H9 (cell line): ENCODE measurements at regions not wholly inside any gene's neighbourhood (a gene's known extent, or its start where the extent isn't known, plus 50 kb on each side); places are given as distances from the start of the nearest gene placed in this dataset.

ENCODE experiments used
- DNase-seq: peaks from one replicate; pipeline ENCODE4 v3.0.0-alpha.2; 2017
- H2AFZ ChIP-seq: one replicate; pipeline ENCODE4 v1.6.1; 2013; ENCODE audit warnings: mild to moderate bottlenecking, low read length, control low read depth, moderate library complexity
- H2AK5ac ChIP-seq: 2 replicates; pipeline ENCODE4 v1.6.1; 2013; ENCODE audit warnings: low read length, control low read depth, mixed read lengths; ENCODE audit not compliant: insufficient read length
- H2BK120ac ChIP-seq: one replicate; pipeline ENCODE4 v1.6.1; 2013; ENCODE audit warnings: low read depth, mild to moderate bottlenecking, low read length, control low read depth, inconsistent platforms; ENCODE audit not compliant: poor library complexity, severe bottlenecking
- H2BK12ac ChIP-seq: 2 replicates; pipeline ENCODE4 v1.6.1; 2013; ENCODE audit warnings: low read length, control low read depth, mixed read lengths, low read depth; ENCODE audit not compliant: insufficient read length
- H2BK15ac ChIP-seq: 2 replicates; pipeline ENCODE4 v1.6.1; 2013; ENCODE audit warnings: low read depth, low read length, control low read depth
- H2BK20ac ChIP-seq: one replicate; pipeline ENCODE4 v1.6.1; 2013; ENCODE audit warnings: low read depth, mild to moderate bottlenecking, low read length, control low read depth, inconsistent platforms; ENCODE audit not compliant: poor library complexity, severe bottlenecking
- H2BK5ac ChIP-seq: 2 replicates; pipeline ENCODE4 v1.6.1; 2013; ENCODE audit warnings: low read length, control low read depth, mixed read lengths; ENCODE audit not compliant: insufficient read length
- H3K14ac ChIP-seq: 2 replicates; pipeline ENCODE4 v1.6.1; 2013; ENCODE audit warnings: low read length, control low read depth; ENCODE audit not compliant: insufficient read depth
- H3K18ac ChIP-seq: 2 replicates; pipeline ENCODE4 v1.6.1; 2013; ENCODE audit warnings: low read depth, mild to moderate bottlenecking, mixed read lengths, low read length, control low read depth; ENCODE audit not compliant: insufficient read length
- H3K23ac ChIP-seq: 2 replicates; pipeline ENCODE4 v1.6.1; 2013; ENCODE audit warnings: low read length, control low read depth, mixed read lengths, low read depth; ENCODE audit not compliant: insufficient read length
- H3K23me2 ChIP-seq: 2 replicates; pipeline ENCODE4 v1.6.1; 2013; ENCODE audit warnings: low read depth, mild to moderate bottlenecking, mixed read lengths, low read length, control low read depth; ENCODE audit not compliant: insufficient read length, poor library complexity, severe bottlenecking
- H3K27ac ChIP-seq: 2 replicates; pipeline ENCODE4 v1.5.1; 2013; ENCODE audit warnings: low read length, control low read depth, mixed read lengths, low read depth; ENCODE audit not compliant: insufficient read length
- H3K27me3 ChIP-seq: 2 replicates; pipeline ENCODE4 v1.6.1; 2013; ENCODE audit warnings: low read length, control low read depth, inconsistent platforms; ENCODE audit not compliant: insufficient read depth
- H3K4ac ChIP-seq: 2 replicates; pipeline ENCODE4 v1.6.1; 2013; ENCODE audit warnings: low read depth, mild to moderate bottlenecking, control low read depth, inconsistent platforms, low read length, moderate library complexity
- H3K4me1 ChIP-seq: 2 replicates; pipeline ENCODE4 v1.6.1; 2013; ENCODE audit warnings: low read length, control low read depth, inconsistent platforms; ENCODE audit not compliant: insufficient read depth
- H3K4me2 ChIP-seq: 2 replicates; pipeline ENCODE4 v1.6.1; 2013; ENCODE audit warnings: low read length, control low read depth, mixed read lengths; ENCODE audit not compliant: insufficient read length, insufficient read depth
- H3K56ac ChIP-seq: 2 replicates; pipeline ENCODE4 v1.6.1; 2013; ENCODE audit warnings: low read depth, mild to moderate bottlenecking, mixed read lengths, low read length, control low read depth; ENCODE audit not compliant: insufficient read length
- H3K79me1 ChIP-seq: 2 replicates; pipeline ENCODE4 v1.6.1; 2013; ENCODE audit warnings: low read depth, mild to moderate bottlenecking, moderate library complexity, low read length, control low read depth, inconsistent platforms; ENCODE audit not compliant: insufficient read depth, poor library complexity, severe bottlenecking
- H3K79me2 ChIP-seq: 2 replicates; pipeline ENCODE4 v1.6.1; 2013; ENCODE audit warnings: low read length, control low read depth, inconsistent platforms; ENCODE audit not compliant: insufficient read depth
- H3K9ac ChIP-seq: 2 replicates; pipeline ENCODE4 v1.6.1; 2013; ENCODE audit warnings: low read length, control low read depth, mixed read lengths; ENCODE audit not compliant: insufficient read length; ENCODE audit errors: extremely low read depth
- H3K9me3 ChIP-seq: one replicate; pipeline ENCODE4 v1.6.1; 2013; ENCODE audit warnings: low read depth, low read length, inconsistent platforms; ENCODE audit not compliant: control insufficient read depth
- H3T11ph ChIP-seq: one replicate; pipeline ENCODE4 v1.6.1; 2013; ENCODE audit warnings: mild to moderate bottlenecking, low read length, control low read depth, inconsistent platforms
- H4K20me1 ChIP-seq: one replicate; pipeline ENCODE4 v1.6.1; 2013; ENCODE audit not compliant: control insufficient read depth, insufficient read length, insufficient read depth
- H4K5ac ChIP-seq: 2 replicates; pipeline ENCODE4 v1.6.1; 2013; ENCODE audit warnings: low read depth, mild to moderate bottlenecking, mixed read lengths, low read length, control low read depth; ENCODE audit not compliant: insufficient read length
- H4K8ac ChIP-seq: replicated peaks from 2 replicates; pipeline ENCODE4 v1.6.1; 2013; ENCODE audit warnings: low read length, control low read depth, mixed read lengths, low read depth; ENCODE audit not compliant: insufficient read length
- H4K91ac ChIP-seq: 2 replicates; pipeline ENCODE4 v1.6.1; 2013; ENCODE audit warnings: low read depth, mild to moderate bottlenecking, moderate library complexity, mixed read lengths, low read length, control low read depth; ENCODE audit not compliant: insufficient read length
- H3K27ac Mint-ChIP-seq, 3 experiments: 2 replicates in 2 of 3; 3 replicates in 1 of 3; pipeline ENCODE4 v1.8.0; 2020 to 2021; ENCODE audit warnings: mixed read lengths in 3 of 3, mild to moderate bottlenecking in 1 of 3, moderate library complexity in 1 of 3
- H3K27me3 Mint-ChIP-seq: 2 replicates; pipeline ENCODE4 v1.8.0; 2021; ENCODE audit warnings: low read depth, mild to moderate bottlenecking, moderate library complexity, mixed read lengths
- H3K36me3 Mint-ChIP-seq, 3 experiments: 2 replicates in 2 of 3; 3 replicates in 1 of 3; pipeline ENCODE4 v1.8.0; 2020 to 2021; ENCODE audit warnings: low read depth in 3 of 3, mixed read lengths in 3 of 3; ENCODE audit not compliant: insufficient read depth in 1 of 3
- H3K4me1 Mint-ChIP-seq, 2 experiments: 2 replicates each; pipeline ENCODE4 v1.8.0; 2020; ENCODE audit warnings: mixed read lengths in 2 of 2
- H3K4me3 Mint-ChIP-seq, 2 experiments: 2 replicates in 1 of 2; 3 replicates in 1 of 2; pipeline ENCODE4 v1.8.0; 2020 to 2021; ENCODE audit warnings: mild to moderate bottlenecking in 2 of 2, mixed read lengths in 2 of 2, moderate library complexity in 1 of 2
- H3K9me3 Mint-ChIP-seq, 2 experiments: 2 replicates in 1 of 2; 3 replicates in 1 of 2; pipeline ENCODE4 v1.8.0; 2020; ENCODE audit warnings: mild to moderate bottlenecking in 2 of 2, mixed read lengths in 2 of 2, moderate library complexity in 1 of 2
- WGBS: extraction: QIAGEN DNeasy Blood & Tissue Kit; methylation state at CpG from one replicate; pipeline ENCODE4 v1.1.7; 2013; ENCODE audit warnings: missing lambda C conversion rate, low lambda C conversion rate, mixed read lengths; ENCODE audit not compliant: insufficient read length; ENCODE audit errors: extremely low coverage; 5-methylcytosine and 5-hydroxymethylcytosine counted together
- TF ChIP-seq, protein P1 (sequence below): fragments of 200-600 bp; sonication (generic); conservative IDR thresholded peaks from 3 replicates; pipeline ENCODE4 v1.8.0; 2021; ENCODE audit warnings: antibody characterized with exemption, mild to moderate bottlenecking

DNA sequence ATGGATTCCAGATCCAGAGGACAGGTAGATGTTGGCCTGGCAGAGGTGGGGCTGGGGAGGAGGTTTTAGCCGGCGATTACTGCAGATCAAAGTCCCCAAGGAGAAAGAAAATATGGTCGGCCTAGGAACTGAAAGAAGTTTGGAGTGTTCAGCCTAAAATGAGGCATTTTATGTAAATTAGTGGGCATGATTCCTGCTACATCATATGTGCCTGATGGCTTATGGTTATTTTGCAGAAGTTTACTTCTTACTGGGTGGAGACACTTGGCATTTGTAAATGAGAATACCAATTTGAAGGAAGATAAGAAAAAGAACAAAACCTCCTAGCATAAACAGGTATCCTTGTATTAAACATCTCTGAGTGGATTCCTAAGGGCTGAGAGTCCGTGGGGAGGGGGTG lies 149.3 kb downstream of the FOXL1 start:
- Histone ChIP-seq H3K27me3 (no peaks in the 10 kb centered on the region), H3K23ac (no peak overlapping the region), H3K23me2 (no peaks in the 10 kb centered on the region), H2BK20ac (no peak overlapping the region), H3K9me3 (no peaks in the 10 kb centered on the region), H3K27ac (no peak overlapping the region), H3K79me2 (no peaks in the 10 kb centered on the region), H2AK5ac (no peak overlapping the region), H2AFZ (no peak overlapping the region), H3K4me1 (peaks cover 2% of the 10 kb centered on the region; the same call in 1 of the 2 replicates), H3T11ph (no peak overlapping the region), H3K56ac (no peak overlapping the region), H3K4me2 (no peak overlapping the region), H4K20me1 (no peaks in the 10 kb centered on the region), H4K8ac (no peak overlapping the region), H2BK120ac (no peak overlapping the region), H2BK12ac (no peak overlapping the region), H3K18ac (no peak overlapping the region), H2BK15ac (no peak overlapping the region), H3K14ac (no peak overlapping the region), H4K5ac (no peak overlapping the region), H4K91ac (no peak overlapping the region), H3K79me1 (no peaks in the 10 kb centered on the region), H3K4ac (no peak overlapping the region), H3K9ac (no peak overlapping the region), H2BK5ac (no peak overlapping the region)
- H3K4me3 Mint-ChIP-seq: no peak overlapping the region
- no peaks in the 10 kb centered on the region; a peak in 1 of 5 replicates for H3K9me3 Mint-ChIP-seq
- H3K27ac Mint-ChIP-seq: no peak overlapping the region; a peak in 1 of 7 replicates
- no peaks in the 10 kb centered on the region for H3K36me3 Mint-ChIP-seq
- no CpG with 5 or more reads among the region's 4 CpGs for WGBS
- H3K27me3 Mint-ChIP-seq: peaks cover 38% of the 10 kb centered on the region
- TF ChIP-seq, protein P1, sequence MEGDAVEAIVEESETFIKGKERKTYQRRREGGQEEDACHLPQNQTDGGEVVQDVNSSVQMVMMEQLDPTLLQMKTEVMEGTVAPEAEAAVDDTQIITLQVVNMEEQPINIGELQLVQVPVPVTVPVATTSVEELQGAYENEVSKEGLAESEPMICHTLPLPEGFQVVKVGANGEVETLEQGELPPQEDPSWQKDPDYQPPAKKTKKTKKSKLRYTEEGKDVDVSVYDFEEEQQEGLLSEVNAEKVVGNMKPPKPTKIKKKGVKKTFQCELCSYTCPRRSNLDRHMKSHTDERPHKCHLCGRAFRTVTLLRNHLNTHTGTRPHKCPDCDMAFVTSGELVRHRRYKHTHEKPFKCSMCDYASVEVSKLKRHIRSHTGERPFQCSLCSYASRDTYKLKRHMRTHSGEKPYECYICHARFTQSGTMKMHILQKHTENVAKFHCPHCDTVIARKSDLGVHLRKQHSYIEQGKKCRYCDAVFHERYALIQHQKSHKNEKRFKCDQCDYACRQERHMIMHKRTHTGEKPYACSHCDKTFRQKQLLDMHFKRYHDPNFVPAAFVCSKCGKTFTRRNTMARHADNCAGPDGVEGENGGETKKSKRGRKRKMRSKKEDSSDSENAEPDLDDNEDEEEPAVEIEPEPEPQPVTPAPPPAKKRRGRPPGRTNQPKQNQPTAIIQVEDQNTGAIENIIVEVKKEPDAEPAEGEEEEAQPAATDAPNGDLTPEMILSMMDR: no peak
- no peak for DNase-seq
- peaks cover 11 to 18% of the 10 kb centered on the region in 2 experiments for H3K4me1 Mint-ChIP-seq
